NAMALWA (cell line): ENCODE measurements at regions not wholly inside any gene's neighbourhood (a gene's known extent, or its start where the extent isn't known, plus 50 kb on each side); places are given as distances from the start of the nearest gene placed in this dataset.
"Not testable (repeated sequence)": the region's sequence is repeated elsewhere in the genome, so short reads cannot be mapped to it uniquely, and the experiment has no call there.

Experiments
- DNase-seq: peaks from one replicate; pipeline ENCODE4 v3.0.0-alpha.2; 2015; ENCODE audit warnings: low spot score

DNA sequence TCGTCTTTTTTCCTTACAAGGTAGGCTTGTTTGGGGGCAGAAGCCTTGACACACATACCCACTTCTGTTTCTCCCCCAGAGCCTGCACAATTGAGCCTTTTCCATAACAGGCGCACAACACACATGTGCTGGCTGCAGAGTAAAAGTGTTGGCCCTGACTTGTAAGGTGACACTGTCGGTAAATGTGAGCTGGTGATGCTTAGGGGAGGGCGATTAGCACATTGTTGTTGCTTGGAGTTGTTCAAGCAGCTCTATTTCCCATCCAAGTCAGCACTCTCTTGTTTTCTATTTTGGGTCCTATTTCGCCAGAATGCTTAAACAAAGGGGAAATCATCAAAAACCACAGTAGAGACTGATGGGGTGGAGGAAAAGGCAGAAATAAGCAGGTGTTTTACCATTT lies 51.9 kb upstream of the PTPRJ start:
- no peak for DNase-seq

DNA sequence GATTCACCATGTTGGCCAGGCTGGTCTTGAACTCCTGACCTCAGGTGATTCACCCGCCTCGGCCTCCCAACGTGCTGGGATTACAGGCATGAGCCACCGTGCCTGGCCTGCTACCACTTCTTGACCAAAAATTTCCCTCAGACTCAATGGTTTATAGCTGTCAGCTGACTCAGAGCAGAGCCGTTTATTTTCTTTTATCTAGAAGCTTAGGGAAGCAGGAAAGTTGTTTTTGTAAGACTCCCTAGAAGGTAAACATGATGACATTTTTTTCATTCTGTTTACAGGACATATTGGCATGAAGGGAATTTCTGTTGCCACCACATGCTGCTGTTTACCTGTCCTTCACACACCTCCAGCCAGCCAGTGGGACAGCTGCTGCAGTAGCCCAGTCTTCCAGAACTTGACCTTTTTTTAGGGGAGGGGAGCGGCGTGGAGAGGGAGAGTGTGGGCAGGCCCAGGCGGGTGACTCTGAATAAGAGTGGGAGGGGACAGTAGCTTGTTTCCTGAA lies 56.1 kb upstream of the PTPRJ start:
- DNase-seq: no peak

DNA sequence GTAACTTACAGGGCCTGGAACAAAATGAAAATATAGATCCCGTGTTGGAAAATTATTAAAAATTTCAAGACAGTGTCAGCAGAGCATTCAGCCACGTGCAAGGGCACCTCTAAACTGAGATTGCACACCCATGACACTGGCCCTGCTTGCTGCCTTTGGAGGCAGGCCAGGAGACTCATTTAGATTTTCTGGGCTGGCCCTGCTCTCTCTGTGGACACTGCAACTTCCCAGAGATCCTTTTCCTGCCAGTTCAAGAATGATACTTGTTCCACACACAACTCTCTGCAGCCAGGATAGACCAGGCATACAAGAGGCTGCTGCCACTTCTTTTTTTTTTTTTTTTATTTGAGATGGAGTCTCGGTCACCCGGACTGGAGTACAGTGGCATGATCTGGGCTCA lies 56.7 kb upstream of the PTPRJ start:
- DNase-seq: no peak

DNA sequence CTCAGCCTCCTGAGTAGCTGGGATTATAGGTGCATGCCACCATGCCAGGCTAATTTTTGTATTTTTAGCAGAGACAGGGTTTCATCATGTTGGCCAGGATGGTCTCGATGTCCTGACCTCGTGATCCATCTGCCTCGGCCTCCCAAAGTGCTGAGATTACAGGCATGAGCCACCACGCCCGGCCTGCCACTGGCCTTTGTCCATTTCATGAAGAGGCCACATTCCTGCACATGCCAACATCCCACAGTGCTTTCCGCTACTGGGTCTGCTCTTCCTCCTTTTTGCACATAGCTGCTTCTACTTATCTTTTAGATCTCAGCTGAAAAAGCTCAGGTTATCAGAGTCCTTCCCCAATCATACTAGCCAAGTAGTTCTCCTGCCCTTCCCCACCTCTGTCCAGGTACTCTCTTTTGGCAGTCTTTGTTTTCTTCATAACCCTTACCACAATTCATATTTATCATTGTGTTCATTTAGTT lies 59.2 kb upstream of the PTPRJ start:
- DNase-seq: not testable (repeated sequence)

DNA sequence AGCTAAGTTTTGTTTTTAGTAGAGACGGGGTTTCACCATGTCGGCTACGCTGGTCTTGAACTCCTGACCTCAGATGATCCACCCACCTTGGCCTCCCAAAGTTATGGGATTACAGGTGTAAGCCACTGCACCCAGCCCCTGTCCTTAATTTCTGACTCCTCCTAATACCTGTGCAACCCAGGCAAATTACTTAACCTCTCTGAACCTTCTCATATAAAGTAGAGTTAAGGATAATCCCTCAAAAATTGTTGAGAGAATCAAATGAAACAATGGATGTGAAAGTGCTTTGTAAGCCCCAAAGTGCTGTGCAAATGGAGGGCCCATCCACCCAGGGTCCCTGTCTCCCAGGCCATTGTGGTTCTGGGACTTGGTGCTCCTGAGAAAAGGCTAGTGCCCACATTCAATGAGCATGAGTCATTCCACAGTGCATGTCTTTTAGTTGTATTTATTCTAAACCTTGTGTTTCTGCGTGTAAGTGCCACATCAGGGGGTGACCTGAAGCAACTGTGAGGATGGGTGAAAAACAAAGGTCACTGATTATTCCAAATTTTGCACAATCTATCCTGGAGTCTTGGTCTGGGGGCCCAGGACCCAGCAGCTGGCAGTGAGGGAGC lies 61.4 kb upstream of the PTPRJ start:
- no peak for DNase-seq

DNA sequence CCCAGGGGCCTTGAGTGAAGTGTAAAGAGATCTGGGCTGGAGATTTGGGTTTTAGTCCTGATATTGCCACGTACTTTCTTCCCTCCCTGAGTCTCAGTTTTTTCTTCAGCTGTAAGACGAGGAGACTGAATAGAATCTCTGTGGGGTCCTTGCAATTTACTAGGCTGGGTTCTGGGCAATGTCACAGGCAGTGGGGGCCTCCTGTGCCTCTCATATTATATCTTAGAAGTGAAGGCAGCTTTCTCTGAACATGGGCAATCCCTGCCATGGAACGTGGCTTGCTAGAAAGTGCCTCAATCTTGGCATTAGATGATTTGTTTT lies 62.0 kb upstream of the PTPRJ start:
- DNase-seq: no peak

DNA sequence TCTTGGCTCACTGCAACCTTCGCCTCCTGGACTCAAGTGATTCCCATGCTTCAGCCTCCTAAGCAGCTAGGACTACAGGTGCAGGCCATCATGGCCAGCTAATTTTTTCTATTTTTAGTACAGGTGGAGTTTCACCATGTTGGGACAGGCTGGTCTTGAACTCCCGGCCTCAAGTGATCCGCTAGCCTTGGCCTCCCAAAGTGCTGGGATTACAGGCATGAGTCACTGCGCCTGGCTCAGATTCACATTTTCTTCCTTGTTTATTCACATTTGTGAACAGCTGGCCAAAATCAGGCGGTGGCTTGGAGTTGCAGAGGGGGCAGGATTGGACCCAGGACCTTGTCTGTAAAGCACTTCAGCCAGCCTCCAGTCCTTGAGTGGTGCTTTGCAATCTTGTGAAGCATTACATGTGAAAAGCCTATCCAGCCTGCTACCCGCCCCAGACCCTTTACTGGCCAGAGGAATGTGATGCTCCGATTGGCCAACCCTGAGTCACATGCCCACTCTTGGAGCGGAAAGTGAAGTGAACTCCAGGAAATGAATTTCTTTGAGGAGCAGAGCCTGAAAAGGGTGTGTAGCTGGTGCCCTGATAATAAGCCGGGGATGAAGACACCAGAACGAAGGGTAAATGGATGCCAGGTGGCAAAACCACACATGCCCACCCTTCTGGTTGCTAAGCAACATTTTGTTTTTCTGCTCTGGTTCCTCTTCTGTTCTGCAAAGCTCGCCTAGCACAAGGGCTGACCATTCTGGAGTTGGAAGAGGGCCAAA lies 62.6 kb upstream of the PTPRJ start:
- peak; percentile 96 for DNase-seq

DNA sequence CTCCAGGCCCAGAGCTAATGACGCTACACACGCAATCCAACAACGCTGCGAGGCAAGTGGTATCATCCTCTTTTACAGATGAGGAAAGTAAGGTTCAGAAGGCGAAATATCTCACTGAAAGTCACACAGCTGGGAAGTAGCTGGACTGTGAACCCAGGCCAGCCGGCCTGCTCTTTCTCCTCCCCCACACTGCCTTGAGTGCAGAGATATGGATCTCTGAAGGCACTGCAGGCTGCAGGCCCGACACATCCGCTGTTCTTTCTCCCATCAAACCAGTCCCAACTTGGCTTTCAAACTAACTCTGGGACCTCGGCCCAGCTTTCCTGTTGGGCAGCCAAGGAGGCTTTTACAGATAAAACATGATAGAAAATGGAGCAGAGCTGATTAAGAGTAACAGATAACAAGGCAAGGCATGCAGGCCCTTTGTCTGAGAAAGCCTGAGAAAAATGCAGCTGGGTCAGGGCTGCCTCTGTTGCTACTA lies 64.0 kb upstream of the PTPRJ start:
- no peak for DNase-seq

DNA sequence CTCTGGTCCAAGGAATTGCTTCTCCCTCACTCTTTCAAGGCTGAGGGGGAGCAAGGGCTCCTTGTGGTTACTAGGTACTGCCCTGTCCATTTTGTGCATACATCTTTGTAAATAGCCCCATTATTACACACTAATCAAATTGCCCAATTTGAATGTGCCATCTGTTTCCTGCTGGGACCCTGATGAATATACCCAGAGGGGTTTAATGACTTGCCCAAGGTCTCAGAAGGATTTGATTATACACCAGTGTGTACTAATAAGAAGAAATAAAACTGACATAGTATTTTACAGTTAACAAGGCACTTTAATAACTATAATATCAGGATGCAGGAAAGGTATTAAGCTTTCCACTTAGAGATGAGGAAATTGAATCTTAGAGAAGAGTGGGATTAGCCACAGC lies 64.6 kb upstream of the PTPRJ start:
- DNase-seq: no peak

DNA sequence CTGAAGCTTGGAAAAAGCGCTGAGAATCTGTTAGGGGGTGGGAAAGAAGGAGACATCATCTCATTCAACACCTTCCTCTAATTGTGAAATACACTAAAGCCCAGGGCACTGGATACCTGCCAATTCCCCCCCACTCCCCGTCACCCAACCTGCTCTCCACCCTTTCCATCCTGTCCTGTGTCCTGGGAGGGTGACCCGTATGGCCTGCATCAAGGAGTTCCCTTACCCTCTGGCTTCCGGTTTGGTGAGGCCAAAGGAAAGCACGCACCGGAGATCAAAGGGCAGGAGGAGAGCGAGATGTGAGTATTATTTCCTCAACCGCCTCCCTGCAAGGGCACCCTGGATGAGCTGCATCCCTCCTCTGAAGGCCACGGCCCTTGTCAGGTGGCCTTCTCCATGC lies 65.0 kb upstream of the PTPRJ start:
- peak; percentile 25 for DNase-seq

DNA sequence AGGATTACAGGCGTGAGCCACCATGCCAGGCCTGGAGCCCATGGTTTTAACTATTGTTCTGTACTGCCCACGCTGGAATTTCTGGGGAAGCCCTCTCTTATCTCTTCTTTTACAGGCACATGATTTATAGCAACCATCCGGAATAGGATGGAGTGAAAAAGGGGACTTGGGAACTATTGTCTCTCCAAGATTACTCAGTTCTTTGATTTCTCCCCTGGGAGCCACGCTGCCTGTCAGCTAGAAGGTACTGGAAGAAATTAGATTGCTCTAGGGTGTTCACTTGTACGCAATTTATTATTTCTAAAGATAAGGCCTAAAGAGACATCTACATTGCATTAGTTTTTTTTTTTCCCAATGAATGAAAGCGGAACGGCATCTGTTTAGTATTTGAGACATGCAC lies 65.6 kb upstream of the PTPRJ start:
- DNase-seq: no peak

DNA sequence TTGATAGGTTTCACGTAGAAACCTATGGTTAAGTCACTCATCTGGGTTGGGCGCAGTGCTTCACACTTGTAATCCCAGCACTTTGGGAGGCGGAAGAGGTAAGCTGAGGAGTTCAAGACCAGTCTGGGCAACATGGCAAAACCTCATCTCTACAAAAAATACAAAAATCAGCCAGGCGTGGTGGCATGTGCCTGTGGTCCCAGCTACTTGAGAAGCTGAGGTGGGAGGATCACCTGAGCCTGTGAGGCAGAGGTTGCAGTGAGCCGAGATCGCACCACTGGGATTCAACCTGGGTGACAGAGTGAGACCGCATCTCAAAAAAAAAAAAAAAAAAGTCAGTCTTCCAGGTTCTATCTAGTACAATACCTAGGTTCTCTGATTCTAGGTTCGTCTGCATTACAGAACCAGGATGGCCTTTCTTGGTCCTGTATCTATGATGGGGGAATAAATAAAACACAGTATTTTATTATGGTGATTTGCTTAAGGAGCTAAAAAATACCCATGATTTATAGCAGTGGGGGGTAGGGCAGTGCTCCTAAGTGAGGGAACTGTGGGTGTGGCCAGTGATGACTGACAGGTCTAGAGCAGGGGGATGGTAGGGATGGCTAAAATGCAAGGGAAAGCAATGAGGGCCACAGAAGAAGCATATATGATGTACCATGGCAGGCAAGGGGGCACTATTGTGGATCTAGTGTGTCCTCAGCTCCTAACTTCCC lies 65.5 kb upstream of the NUP160 start:
- no peak for DNase-seq

DNA sequence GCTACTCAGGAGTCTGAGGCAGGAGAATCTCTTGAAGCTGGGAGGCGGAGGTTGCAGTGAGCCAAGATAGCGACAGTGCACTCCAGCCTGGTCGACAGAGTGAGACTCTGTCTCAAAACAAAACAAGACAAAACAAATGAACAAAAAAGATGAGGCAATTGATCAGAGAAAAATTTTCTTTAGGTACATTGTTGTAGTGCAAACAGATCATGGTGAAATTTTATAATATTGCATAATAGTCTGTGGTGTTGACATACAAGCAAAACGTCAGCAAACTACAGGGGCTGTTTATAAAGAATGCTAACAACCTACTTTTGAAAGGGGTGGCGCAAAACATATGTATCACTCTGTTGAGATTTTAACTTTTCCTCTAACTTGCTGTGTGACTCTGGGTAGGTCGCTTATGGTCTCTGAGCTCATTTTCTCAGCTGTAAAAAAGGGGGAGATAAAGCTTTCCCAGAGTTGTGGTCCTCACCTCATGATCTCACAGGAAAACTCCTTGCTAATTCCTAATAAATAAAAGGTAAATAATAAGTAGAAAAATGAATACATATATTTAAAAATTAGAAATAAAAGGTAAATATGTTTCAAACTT lies 64.8 kb upstream of the NUP160 start:
- no peak for DNase-seq

DNA sequence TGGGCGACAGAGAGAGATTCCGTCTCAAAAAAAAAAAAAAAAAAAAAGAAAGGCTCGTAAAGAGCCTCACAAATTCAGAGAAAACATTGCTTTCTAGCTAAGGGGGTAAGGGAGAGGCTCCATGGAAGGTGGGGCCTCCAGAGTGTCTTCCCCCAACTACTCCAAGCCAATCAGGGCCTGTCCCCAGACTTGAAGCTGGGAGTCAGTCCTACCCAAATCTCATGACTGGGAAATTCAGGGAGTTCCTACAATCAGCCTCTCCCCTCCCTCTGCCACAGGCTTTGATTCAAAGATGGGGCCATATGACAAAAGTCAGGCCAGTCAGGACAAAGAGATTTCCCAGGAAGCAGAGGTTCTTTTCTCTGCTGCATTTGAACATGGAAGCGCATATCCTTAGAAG lies 63.0 kb upstream of the NUP160 start:
- no peak for DNase-seq

DNA sequence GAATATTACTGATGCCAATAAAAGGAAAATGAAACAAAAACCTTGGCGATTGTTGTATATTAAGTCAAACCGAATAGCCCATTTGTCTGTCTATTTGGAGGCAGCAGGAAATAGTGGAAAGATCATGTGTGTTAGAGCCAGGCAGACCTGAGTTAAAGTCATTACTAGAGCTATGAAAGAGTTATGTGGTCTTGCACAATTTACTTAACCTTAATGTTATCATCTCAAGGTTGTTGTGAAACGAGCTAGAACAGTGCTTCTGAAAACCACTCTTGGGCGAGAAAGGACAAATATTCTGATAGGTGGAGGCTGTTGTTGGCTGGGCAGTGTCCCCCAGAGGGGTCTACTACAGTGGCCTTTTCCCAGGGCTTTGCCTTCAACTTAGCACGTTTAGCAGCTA lies 60.0 kb upstream of the NUP160 start:
- DNase-seq: no peak

DNA sequence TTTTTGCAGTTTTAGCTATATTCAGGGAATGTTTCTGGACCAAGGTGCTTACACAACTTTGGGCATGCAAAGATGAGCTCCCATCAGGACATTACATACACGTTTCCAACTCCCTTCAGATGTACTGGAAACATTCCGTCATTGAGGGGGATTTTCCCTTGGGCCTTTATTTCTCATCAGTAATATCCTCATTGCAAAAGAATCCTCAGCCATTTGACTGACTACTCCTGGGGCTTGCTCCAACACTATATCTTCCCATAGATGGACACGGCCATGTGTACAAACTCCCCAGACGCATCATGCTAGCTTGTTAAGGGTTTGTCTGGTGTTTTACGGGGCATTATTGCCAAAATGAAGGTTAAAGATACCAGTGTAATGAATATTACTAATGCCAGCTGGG lies 59.3 kb upstream of the NUP160 start:
- DNase-seq: no peak

DNA sequence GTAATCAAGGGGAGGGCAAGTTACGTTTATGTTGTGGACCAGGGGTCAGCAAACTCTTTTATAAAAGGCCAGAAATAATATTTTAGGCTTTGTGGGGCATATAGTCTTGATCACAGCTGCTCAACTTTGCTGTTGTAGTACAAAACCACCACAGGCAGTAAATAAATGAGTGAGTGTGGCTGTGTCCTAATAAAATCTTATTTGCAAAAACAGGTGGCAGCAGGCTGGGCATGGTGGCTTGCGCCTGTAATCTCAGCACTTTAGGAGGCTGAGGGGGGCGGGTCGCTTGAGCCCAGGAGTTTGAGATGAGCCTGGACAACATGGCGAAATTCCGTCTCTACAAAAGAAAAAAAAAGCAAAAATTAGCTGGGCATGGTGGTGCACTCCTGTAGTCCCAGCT lies 57.9 kb upstream of the NUP160 start:
- DNase-seq: no peak

DNA sequence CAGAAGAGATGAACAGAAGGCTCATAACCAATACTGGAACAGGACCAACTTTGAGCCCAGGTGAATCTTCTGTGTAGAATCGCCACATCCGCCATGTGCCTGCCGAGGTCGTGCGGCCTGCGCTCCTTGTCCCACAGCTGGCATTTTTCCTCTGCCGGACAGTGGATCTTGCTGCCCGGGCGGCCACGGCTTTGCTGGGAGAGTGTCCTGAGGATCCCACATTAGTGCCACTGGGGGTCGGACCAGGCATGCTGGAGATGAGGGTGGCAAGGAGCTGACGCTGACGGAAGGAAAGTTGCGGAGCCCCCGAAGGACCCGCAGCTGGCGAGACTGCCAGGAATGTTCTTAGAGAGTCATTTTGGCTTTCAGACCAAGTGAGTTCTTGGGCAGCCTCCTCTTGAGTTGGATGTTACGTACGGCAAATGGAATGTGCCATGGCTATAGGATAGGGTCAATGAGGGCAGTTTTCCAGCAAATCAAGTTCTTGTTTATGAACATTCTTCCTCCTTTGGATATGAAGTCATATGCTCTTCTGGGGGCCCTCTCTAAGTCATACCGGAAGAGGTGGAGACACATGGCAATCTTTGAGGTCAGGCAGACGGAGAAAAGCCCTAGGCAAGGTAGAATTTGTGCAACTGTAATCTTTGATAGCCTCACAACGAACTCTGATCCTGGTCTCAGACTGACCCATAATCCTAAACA lies 57.4 kb upstream of the NUP160 start:
- no peak for DNase-seq

DNA sequence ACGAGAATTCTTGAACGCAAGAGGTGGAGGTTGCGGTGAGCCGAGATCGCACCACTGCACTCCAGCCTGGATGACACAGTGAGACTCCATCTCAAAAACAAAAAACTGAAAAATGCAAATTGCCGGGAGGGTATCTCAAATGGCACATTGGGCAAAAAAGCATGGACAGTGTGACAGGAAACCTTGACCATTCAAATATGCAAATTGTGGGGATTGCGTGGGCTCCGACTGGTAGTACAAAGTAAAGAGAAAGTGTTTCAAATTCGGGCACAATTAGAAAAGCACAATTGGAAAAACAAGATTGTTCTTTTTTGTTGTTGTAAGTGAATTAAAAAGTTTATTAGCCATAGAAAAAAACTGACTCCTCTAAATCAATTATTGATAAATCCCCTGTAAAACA lies 56.7 kb upstream of the NUP160 start:
- no peak for DNase-seq

DNA sequence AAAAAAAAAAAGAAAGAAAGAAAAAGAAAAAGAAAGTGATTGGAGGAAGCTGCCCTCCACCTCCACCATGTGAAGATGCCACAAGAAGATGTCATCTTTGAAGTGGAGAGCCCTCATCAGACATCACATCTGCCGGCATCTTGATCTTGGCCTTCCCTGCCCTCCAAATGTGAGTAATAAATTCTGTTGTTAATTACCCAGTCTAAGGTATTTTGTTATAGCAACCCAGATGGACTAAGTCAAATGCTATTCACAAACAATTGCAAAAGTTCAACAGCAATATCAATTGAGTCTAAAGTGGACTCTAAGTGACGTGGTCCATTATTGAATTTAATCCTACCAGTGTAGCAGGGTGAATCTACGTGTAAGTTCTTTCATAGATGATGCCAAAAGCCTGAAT lies 55.9 kb upstream of the NUP160 start:
- DNase-seq: no peak

DNA sequence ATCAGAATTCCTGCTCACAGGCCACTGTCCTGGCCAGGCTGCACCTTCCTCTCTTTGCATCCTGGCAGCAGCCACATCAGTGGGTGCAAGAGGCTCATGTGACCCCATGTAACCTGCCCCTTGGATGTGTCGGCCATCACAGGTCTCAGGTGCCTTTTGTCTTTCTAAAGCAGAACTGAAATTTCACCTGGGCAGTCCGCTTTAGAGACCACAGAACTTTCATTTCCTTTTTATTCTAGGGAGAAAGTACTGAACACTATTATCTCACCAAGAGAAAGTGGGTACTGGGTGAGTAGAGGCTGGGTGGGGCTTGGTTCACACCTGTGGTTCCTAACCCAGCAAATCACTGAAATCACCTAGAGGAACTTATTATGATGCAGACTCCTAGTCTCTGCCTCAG lies 51.7 kb upstream of the NUP160 start:
- peak; percentile 44 for DNase-seq
